GM18511 (cell line): ENCODE measurements at regions not wholly inside any gene's neighbourhood (a gene's known extent, or its start where the extent isn't known, plus 50 kb on each side); places are given as distances from the start of the nearest gene placed in this dataset.

Source experiments
- ATAC-seq: cut with Tn5 transposase; IDR thresholded peaks from one replicate; pipeline ENCODE4 v1.9.1; 2021; ENCODE audit warnings: mild to moderate bottlenecking, moderate library complexity; ENCODE audit not compliant: unreplicated experiment

DNA sequence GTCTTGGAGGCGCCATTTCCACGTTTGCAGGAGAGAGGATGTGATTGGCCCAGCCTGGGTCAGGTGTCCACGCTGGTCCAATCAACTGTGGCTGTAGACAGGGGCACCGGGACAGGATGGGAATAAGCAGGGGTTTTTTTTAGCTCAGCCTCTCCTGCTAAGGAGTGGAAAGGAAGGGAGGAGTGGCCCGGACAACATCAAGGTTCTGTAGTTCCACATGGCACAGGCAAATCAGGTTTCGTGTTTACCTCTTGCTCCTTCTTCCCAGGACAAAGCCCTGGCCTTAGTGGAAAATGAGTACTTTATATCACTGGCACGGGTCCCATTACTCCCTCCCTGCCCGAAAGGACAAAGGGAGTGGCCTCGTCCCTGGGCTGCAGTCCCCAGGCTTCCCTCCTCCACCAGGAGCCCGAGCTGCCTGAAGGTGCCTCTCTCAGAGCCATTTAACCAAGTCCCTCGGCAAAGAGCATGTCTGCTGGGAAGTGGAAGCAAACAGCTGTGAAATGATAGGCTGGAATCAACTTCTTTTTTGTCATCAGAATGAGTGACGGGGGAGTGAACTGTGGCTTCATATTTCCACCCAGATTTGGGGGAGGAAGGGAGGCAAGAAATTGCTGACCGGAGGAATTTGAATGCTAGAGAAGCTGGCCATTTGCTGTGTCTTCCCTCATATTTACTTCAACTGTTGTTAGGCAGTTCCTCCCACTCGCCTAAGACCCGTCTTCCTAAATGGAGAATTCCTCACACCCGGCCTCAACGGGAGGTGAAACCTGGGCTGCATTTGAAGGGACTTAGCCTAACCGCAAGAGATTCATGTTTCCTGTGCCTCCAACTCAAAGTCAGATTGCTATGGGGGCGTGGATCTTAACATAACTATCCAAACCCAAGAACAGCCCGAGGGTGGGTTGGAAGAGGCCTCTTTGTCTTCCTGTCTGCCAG is 84.9 kb upstream of the SLC44A3 start:
- no peak for ATAC-seq

DNA sequence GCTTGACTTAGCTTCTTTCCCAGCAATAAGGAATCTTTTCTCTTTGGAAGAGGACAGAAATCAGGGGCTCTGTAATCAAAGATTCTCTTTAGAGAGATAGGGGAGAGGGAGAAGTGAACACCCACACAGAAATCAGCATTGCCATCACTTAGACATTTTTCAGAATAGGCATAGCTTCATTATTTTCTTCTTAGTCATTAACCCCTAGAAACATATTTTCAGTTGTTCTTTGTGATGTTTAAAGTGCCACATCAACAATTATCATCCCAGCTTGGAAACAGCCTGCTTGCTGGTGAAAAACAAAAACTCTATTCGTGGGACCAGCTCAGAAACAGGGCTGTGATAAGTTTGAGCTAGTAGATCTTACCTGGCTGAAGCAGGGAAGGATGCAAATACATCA is 88.3 kb upstream of the SLC44A3 start:
- no peak for ATAC-seq

DNA sequence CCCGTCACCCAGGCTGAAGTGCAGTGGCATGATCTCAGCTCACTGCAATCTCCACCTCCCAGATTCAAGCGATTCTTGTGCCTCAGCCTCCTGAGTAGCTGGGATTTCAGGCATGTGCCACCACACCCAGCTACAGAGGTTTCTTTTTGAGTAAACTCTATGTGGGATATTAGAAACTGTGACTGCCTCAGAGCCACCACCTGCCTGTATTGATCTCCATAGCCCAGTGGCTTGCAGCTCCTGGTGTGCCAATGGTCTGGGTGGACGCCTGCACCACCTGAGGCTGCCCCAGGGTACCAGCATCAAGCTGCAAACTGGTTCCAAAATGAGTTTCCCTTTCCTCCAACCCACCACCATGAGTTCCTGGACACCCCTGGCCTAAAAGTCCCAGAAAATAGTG is 89.7 kb upstream of the SLC44A3 start:
- no peak for ATAC-seq

DNA sequence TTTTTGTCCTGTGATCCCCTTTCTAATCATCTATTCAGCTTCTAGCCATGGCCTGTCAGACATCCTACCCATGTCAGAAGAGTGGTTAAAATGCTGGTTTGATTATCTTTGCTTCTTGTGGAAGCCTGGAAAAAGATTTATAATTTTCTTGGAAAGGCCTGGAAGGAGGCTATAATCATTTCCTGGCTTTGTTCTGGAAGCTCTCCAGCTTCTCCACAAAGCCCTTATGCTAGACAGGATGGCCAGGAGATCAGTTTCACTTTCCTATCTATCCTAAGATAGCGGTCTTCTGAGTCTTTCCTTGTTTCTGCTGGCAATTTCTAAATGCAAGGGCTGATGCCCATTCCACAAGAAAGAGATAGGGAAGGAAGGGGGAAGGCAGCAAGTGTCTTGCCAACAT is 90.9 kb upstream of the SLC44A3 start:
- no peak for ATAC-seq

DNA sequence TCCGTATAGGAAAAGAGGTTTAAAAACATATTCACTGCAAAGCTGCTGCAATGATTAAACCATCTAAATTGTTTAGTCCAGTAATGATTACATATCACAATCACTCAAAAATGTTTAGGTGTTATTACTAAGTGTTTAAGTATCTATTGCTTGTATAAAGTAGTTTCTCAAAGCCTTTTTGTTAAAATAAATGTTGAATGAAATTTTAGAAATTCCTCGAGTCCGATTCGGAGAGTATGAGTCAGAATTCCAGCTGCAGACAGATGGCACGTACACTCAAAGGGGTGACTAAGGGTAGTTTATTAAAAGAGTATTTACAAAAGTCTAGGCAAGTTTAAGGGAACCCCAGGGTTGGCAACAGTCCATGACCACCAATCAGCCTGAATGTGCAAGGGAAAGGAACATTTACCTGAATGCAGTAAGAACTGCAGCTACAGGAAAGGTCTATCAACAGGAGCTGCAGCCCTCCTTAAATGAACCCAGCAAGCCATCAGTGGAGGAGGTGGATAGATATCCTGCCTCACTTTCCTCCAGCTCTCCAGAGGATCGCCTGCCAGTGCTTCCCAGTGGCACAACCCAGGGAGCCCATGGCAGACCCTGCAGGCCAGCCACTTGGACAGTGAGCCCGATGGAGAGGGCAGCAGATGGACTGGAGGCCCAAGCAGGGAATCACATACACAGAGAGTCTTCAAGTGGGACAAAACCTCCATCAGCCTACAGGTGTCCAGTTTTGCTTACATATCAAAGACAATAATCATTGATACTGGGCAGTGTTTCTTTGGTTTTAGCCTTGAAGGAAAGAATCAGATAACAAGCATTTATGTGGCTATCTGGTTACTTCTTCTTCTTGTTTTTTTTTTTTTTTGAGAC is 92.1 kb upstream of the SLC44A3 start:
- ATAC-seq: no peak

DNA sequence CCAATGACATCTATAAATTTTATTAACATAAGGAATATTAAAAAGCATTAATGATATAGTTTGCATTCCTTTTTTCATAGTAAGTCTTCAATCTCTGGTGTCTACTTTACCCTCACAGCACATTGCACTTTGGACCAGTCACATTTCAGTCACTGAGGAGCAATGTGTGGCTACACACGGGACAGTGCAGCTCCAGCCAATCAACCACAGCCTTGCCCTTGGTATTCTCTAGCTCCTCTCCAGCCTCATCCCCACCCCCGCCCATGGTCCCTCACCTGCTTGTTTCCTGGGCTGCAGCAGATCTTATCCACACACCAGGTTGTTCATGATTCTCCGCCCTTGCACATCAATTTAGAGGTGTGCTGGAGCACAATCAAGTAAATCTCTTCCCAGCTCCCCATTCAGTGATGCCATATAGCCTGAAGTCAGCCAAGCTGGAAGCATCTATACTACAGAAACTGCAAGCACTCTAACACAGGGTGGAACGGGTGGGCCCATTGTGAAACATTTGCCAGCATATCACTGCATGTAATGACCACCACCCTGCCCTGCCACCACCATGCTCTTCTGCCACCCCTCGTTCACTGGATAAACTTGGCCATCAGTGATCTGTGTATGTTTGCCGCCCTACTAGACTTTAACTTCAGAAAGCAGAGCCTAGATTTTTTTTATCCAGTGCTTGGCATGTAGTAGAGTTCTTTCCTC is 93.0 kb upstream of the SLC44A3 start:
- ATAC-seq: no peak

DNA sequence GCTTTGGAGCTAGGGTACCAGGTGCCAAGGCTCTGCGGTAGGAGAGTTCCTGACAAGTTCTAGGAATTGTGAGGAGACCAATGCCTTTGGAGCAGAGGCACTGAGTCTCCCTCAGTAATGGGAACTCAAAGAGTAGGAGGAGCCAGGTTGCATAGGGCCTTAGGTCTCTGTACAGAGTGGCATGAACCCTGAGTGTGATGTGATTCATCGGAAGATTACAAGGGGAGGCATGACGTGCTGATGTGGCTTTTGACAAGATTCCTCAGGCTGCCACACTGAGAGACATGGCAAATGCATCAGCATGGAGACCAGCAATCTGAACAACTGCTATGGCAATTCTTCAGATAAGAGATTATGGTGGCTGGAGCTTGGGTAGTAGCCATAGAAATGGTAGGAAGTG is 94.6 kb upstream of the SLC44A3 start:
- ATAC-seq: no peak

DNA sequence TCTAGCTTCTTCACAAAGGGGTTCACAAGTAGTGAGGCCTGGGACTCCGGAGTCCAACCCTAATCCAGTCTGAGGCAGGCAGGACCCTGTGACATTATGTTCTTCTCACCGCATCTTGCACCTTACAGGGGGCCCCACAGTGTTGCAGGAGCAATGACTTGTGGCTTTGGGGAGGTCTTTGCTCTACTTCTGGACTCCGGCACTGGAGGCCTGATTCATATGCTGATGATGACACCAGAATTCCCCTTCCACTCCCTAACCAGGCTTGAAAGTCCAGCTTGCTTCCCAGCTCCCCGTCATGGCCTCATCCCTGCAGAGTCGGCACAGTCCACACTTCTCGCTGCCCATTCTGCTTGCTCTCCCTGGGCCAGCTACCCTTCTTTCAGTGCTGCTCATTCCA is 96.3 kb upstream of the SLC44A3 start:
- no peak for ATAC-seq

DNA sequence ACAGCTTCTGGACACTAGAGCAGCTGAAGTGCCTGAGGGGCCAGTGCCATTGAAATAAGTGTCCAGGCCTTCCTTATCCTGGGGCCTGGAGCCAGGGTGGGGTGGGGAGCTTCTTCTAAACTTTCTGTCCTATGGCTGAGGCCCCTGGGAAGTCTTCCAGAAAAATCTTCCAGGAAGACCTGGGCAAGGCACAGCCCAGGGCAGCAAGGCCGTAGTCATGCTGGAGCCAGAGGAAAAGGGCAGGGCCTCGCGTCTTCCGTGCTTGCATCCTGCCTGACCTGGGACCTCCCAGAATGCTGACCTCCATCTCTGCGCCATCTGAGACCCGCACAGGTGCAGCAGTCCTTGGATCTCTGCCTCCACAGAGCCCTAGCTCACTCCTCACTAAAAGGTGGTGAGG is 96.7 kb upstream of the SLC44A3 start:
- no peak for ATAC-seq

DNA sequence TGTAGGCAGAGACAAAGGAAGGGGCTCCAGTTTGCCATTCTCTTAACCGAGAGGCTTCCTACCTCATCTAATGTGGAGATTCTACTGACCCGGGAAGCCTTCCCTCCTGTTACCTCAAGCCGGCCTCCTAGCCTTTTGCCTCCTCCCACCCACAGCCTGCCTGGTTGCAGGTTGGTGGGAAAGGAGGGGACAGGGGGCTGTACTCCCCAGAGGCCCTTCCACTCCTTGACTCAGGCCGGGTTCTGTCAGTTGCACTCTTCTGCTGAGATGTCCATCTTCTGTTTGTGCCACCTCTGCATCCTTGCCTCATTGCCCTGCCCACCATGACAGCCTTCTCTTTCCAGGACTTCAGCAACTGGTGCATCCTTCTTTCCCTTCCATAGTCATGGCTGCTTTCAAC is 98.0 kb upstream of the SLC44A3 start:
- ATAC-seq: no peak

DNA sequence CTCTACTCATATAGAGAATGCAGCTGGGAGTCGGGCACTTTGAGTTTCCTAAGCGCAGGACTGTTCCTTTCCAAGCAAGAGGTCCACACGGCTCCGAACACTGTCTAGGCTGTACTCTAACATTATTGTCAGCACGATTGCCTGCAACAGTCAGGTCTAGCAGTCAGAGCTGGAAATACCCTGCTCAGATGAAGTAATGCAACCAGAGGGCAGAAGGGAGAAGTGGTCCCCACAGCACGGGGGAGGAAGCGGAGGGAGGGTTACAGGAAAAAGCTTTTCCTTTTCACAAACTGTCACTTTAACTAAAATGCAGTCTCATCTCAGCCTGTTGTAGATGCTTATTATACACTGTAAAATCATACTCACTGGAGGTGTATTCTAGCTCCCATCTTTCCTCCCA is 98.9 kb upstream of the SLC44A3 start:
- ATAC-seq: peak; percentile 55

DNA sequence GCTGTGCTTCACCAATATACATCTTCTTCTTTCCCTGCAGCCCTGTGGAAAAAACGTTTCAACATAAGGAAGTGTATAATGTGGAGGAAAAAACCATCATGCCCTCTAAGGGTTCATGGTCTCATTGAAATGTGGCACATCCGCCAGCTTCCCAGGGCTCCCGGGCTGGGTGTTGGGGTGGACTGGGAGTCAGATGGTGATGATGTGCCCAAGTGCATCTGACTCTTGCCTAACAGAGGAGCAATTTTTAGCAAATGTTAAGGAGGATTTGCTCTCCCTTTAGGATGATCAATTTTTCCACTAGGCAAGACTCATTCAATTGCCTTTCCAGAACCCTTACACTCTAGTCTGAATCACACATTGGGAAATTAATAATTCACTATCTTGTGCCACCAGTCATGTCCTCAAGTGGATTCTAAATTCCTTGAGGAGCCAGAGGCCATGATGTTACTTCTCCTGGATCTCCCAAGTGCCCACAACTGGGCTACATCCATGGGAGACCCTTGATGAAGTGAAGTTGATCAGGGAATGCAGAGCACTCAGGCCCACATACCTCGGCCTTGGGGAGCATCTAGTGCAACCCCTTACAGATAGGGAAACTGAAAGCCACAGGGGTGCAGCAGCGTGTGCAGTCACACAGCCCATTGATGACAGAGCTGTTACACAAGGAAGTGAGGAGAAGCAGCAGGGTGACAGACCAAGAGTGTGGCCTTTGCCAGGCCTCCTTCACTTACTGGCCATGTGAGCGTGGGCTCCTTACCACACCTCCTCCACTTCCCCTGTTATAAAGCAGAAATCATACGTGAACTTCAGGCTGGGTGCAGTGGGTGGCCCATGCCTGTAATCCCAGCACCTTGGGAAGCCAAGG is 100.0 kb upstream of the SLC44A3 start:
- peak; percentile 99 for ATAC-seq

DNA sequence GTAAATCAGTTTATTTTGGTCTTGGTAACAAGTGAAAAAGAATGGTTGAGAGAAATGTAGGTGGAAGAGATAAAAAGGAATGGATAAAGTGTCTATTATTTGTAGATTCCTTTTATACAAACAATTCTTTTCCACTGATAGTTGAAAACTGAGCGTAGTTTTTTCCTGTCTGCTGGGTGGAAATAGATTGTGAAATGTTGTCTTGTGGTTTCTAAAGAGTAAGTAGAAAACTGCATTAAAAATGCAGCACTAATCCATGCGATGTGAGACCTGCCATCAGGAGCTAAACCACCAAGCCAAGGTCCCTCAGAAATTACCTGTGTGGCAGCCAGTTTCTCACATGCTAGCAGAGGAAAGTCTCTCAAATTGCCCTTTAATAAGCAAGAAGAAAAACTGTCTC is 103.2 kb upstream of the SLC44A3 start:
- ATAC-seq: no peak

DNA sequence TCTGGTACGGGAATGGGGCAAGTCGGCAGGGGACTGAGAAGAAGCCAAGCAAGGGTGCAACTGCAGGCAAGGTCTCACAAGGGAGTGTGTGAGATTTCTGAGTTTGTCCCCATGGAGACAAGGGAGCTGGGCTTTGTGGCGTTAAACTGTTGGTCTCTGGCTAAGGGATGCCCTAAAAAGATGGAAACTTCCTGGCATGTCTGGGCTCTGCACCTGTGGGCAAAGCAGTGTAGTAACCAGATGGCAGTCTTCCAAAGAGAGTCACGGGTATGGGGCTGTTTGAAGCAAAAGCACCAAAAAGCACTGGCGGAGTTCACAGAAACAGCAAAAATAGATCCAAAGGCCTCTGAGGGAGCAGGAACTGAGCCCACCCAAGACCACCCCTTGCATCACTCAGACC is 104.8 kb upstream of the SLC44A3 start:
- no peak for ATAC-seq

DNA sequence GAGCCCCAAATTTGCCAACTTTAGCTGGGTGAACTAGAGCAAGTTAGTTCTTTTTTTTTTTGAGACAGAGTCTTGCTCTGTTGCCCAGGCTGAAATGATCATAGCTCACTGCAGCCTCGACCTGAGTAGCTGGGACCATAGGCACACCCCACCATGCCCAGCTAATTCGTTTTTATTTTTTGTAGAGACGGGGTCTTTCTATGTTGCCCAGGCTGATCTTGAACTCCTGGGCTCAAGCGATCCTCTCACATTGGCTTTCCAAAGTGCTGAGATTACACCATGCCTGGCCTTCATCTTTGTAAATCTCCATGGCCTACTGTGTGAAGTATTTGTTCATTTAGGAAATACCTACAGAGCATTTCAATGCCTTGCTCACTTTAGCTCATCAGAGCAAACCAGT is 105.6 kb upstream of the SLC44A3 start:
- ATAC-seq: no peak

DNA sequence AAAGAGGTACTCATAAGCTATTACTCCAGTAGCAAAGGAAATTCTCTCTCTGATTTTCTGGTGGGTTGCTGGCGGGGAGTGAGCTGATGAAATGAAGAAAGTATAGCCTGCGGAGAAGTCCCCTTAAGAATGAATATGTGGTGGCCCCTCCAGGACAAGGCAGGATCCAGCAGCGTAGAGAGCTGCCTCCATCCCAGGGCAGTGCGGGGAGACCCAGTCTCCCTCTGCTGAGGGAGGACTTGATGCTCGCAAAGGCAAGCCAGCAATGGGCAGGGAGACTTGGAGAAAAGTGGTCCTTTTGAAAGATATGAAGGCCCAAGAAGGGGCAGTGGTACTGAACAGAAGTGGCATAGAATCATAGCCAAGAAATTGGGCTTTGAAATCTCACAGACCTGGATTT is 106.0 kb upstream of the SLC44A3 start:
- ATAC-seq: no peak

DNA sequence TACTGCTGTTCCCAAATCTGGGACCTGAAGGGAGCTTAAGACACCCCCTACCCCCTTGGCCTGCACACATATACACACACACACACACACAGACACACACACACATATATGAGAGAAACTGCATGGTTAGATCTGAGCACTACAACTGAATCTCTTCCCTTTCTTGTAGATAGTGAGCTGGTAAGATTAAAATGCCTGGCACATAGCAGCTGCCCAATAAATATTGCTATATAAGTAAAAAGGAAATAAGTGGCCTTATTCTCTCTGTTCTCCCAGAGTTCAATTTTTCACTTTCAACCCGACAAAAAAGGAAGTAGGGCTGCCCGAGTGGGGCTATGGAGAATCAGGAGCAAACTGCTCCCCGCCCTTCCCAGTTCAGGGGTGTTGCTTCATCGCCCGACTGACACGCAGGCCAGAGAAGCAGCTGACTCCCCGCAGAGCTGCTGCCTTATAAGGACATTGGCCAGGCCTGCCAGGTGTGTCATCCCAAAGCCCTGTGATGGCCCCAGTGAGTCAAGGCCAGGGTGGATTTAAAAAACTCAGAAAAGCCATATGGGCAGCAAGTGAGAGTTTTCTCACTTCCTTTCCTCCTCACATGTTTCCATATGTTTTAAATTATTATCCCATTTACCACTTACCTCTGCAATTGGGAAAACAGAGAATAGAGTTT is 106.5 kb upstream of the SLC44A3 start:
- ATAC-seq: peak; percentile 96

DNA sequence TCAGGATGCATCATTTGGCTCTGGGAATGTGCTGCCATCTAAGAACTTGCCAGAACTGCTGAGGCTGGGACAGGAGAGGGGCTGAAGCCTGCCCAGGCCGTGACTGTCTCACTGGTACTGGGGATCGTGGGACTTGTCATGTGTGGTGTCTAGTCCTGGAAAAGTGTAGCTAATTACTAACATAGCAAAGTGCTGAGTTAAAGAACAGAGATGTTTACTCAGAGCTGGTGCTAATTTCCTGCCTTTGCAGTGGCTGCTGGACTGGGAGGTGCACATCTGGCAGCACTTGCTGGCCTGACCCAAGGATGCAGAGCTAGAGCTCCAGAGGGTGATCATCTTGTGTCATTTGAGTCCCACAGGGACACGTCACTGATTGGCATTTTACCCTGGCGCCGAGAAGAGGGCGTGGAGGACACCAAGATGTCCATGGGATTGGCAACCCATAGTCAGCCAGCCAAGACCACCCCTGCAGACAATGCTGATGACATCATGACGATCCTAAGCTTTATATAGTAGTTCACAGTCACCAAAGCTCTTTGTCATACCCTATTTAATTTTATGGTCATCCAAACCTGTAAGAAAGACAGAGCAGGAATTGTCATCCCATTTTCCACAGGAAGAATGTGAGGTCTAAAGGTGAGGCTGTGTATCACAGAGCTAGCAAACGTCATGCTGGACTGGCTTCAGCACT is 110.1 kb upstream of the SLC44A3 start:
- ATAC-seq: no peak

DNA sequence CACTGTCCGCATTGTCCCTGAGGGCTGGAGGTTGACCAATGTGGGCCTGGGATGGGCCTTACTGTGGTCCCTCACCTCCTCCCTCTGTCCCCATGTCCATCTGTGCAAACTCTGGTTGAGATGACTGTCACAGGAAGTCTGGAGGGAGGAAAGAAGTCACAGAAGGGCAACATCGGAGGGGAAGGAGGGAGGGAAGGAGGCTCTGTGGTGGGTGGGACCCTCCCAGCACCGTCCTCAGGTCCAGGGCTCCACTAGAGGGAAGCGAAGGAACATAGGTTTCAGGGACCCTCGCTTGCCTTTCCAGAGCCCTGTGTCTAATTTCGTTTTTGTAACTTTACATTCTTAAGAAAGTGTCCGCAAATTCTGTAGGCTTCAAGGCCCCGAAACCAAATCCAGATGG is 111.3 kb upstream of the SLC44A3 start:
- ATAC-seq: no peak
